ENCODE measurements at regions not wholly inside any gene's neighbourhood (a gene's known extent, or its start where the extent isn't known, plus 50 kb on each side); places are given as distances from the start of the nearest gene placed in this dataset.

GRCh38 chr16:77613095-77613494 lies 109.2 kb upstream of the NUDT7 start:
- TF ChIP-seq POLR2A (IDR thresholded peaks at IDR 0.05; ENCODE audit: low read depth, low read length) (no peak), POLR2AphosphoS5 (IDR thresholded peaks at IDR 0.05; ENCODE audit: low read depth, low read length) (no peak), TAF1 (IDR thresholded peaks at IDR 0.05; ENCODE audit: borderline replicate concordance, low read depth, low read length) (no peak)
